ENCODE measurements at regions not wholly inside any gene's neighbourhood (a gene's known extent, or its start where the extent isn't known, plus 50 kb on each side); places are given as distances from the start of the nearest gene placed in this dataset.

DNA sequence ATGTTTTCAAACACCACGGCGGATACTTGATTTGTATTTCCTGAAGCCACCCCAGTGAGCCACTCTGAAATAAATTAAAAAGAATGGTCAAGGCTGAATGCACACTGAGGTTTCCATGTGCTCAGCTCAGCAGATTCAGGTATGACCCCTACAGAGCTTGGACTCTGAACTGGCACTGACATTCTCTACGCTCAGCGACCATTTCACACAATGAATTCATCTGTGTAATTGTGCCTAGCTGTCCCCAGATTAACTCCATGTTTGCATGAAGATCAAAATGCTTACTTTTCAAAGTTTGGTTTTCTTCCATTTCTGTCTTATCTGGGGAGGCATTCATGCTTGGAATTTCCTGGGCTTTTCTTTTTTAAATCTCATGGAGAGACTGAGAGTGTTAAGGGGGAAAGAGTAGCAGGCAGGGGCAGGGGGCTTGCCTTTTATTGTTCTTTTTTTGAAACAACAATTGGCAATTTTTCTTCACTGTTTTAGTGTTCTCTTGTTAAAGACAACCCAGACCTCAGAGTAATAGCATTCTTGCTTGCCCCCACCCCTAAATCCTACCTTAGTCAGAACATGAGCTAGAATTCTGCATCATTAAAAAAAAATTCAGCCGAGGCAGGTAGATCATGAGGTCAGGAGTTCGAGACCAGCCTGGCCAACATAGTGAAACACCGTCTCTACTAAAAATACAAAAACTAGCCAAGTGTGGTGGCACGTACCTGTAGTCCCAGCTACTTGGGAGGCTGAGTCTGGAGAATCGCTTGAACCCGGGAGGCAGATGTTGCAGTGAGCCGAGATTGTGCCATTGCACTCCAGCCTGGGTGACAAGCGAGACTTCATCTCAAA is 85.5 kb upstream of the HNF1B start (continued):
- TF ChIP-seq, protein P1, sequence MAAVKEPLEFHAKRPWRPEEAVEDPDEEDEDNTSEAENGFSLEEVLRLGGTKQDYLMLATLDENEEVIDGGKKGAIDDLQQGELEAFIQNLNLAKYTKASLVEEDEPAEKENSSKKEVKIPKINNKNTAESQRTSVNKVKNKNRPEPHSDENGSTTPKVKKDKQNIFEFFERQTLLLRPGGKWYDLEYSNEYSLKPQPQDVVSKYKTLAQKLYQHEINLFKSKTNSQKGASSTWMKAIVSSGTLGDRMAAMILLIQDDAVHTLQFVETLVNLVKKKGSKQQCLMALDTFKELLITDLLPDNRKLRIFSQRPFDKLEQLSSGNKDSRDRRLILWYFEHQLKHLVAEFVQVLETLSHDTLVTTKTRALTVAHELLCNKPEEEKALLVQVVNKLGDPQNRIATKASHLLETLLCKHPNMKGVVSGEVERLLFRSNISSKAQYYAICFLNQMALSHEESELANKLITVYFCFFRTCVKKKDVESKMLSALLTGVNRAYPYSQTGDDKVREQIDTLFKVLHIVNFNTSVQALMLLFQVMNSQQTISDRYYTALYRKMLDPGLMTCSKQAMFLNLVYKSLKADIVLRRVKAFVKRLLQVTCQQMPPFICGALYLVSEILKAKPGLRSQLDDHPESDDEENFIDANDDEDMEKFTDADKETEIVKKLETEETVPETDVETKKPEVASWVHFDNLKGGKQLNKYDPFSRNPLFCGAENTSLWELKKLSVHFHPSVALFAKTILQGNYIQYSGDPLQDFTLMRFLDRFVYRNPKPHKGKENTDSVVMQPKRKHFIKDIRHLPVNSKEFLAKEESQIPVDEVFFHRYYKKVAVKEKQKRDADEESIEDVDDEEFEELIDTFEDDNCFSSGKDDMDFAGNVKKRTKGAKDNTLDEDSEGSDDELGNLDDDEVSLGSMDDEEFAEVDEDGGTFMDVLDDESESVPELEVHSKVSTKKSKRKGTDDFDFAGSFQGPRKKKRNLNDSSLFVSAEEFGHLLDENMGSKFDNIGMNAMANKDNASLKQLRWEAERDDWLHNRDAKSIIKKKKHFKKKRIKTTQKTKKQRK (IDR thresholded peaks at IDR 0.05; ENCODE audit: low read depth, low read length), result no peak

- SMC1A ChIA-PET (ENCODE audit: uncharacterized antibody, unreplicated experiment), result interaction anchor here (0.7 to 7.9 kb wide), 11 partner anchors 8 to 89 kb away, joined by 3 to 48 read pairs (median 3); no protein-coding TSS in a partner anchor
- CTCF ChIA-PET, result interaction anchor here (2.2 to 5.6 kb wide), 3 partner anchors 9 to 13 kb away, joined by 8 to 51 read pairs (median 10); no protein-coding TSS in a partner anchor
- in situ Hi-C loops (cut with MboI), result loop anchor here (25.0 kb wide), 1 partner anchor 558 kb away; no protein-coding TSS in a partner anchor
- Histone ChIP-seq H3K4me1 (ENCODE audit: control insufficient read depth, insufficient read depth, low read length) (peaks cover 65% of the 10 kb centered on the region), H2AFZ (ENCODE audit: control insufficient read depth, low read depth, low read length) (peak overlapping the region; percentile 77), H3K27ac (ENCODE audit: control insufficient read depth, insufficient read depth) (peak overlapping the region; percentile 79), H3K4me2 (ENCODE audit: control insufficient read depth, insufficient read depth) (peak overlapping the region; percentile 74), H3K9me3 (replicated peaks; ENCODE audit: control insufficient read depth, insufficient read depth, low read length) (no peaks in the 10 kb centered on the region), H3K36me3 (ENCODE audit: control insufficient read depth in 2 of 2, insufficient read depth in 2 of 2, low read length in 1 of 2) (no peaks in the 10 kb centered on the region), H3K27me3 (replicated peaks in 1 of 2; ENCODE audit: control insufficient read depth in 2 of 2, insufficient read depth in 2 of 2, low read length in 1 of 2) (no peaks in the 10 kb centered on the region), H3K9ac (ENCODE audit: control insufficient read depth, insufficient read depth, low read length) (peak overlapping the region; percentile 30; the same call in 1 of the 2 replicates), H3K79me2 (ENCODE audit: control insufficient read depth, insufficient read depth, low read length) (no peaks in the 10 kb centered on the region), H3K4me3 (no peak overlapping the region), H4K20me1 (ENCODE audit: control insufficient read depth, insufficient read depth) (no peaks in the 10 kb centered on the region)
- POLR2A ChIA-PET, result interaction anchor here (0.8 to 1.4 kb wide), 2 partner anchors 9 to 84 kb away, joined by 4 to 5 read pairs; no protein-coding TSS in a partner anchor
- DNase-seq (ENCODE audit: low read depth, low spot score) (peak; percentile 78), FAIRE-seq (no peak), ATAC-seq (peak; percentile 66)
- RAD21 ChIA-PET (ENCODE audit: unreplicated experiment), result interaction anchor here (0.8 to 4.2 kb wide), 6 partner anchors 9 to 84 kb away, joined by 3 to 23 read pairs (median 7); no protein-coding TSS in a partner anchor
- BruUV-seq (replicated peaks), result no TSS peak
- 0% methylated on average over 5 of the region's 5 CpGs for WGBS (ENCODE audit: insufficient coverage, insufficient replicate concordance, low lambda C conversion rate, missing lambda C conversion rate)
- intact Hi-C loops (cut with micrococcal nuclease; ENCODE audit: unreplicated experiment), result no loop called here
- no peak for TF ChIP-seq SP1 (IDR thresholded peaks at IDR 0.05; ENCODE audit: low read depth, low read length)
- TF ChIP-seq EED (IDR thresholded peaks at IDR 0.05; ENCODE audit: low read depth), result peak; percentile 92
- peak; percentile 26 to 48; a peak in 1 of 4 replicates for TF ChIP-seq BHLHE40 (IDR thresholded peaks at IDR 0.05; ENCODE audit: borderline replicate concordance in 1 of 2, low read depth in 2 of 2, low read length in 1 of 2)
- TF ChIP-seq IKZF2 (IDR thresholded peaks at IDR 0.05), result peak; percentile 77 to 83; a peak in 3 of 4 replicates
- TF ChIP-seq RELA (IDR thresholded peaks at IDR 0.05; ENCODE audit: borderline replicate concordance, partially characterized antibody), result no peak
- TF ChIP-seq DPF2 (IDR thresholded peaks at IDR 0.05), result 0 out of 2 replicates have a peak, but pooled peaks have one; percentile 62
- TF ChIP-seq PKNOX1 (IDR thresholded peaks at IDR 0.05), result peak; percentile 85
- TF ChIP-seq CHD4 (IDR thresholded peaks at IDR 0.05), result no peak
- no peak for TF ChIP-seq EZH2 (IDR thresholded peaks at IDR 0.05; ENCODE audit: borderline replicate concordance, control insufficient read depth, low read depth, low read length)
- no peak for TF ChIP-seq CREM (IDR thresholded peaks at IDR 0.05; ENCODE audit: low read depth)
- no peak for TF ChIP-seq ZSCAN29 (IDR thresholded peaks at IDR 0.05)
- TF ChIP-seq PBX3 (IDR thresholded peaks at IDR 0.05; ENCODE audit: insufficient replicate concordance, low read depth, low read length), result peak; percentile 81
- TF ChIP-seq TBL1XR1 (IDR thresholded peaks at IDR 0.05; ENCODE audit: low read depth, low read length), result peak; percentile 54
Measured at GRCh38 chr17:37829592-37830123, 84.8 kb upstream of the HNF1B start.

Measured in GM12878 (cell line).